Lung (tissue), 11 donors: ENCODE measurements at regions not wholly inside any gene's neighbourhood (a gene's known extent, or its start where the extent isn't known, plus 50 kb on each side); places are given as distances from the start of the nearest gene placed in this dataset.
"Not testable (repeated sequence)": the region's sequence is repeated elsewhere in the genome, so short reads cannot be mapped to it uniquely, and the experiment has no call there.

Experiments used
- ATAC-seq: fragments of 200-7000 bp; cut with Tn5 transposase; one replicate; pipeline ENCODE4 v1.9.1; 2020; ENCODE audit warnings: moderate number of reproducible peaks; ENCODE audit not compliant: insufficient read depth, low FRiP score
- DNase-seq, 3 donors: peaks; one replicate each; pipeline ENCODE4 v3.0.0-alpha.2; 2013 to 2017
- H3K27ac ChIP-seq, 2 donors: one replicate each; pipeline ENCODE4 v1.5.1; 2013; ENCODE audit warnings: mild to moderate bottlenecking in 2 of 2, moderate library complexity in 2 of 2, control low read depth in 1 of 2, inconsistent platforms in 1 of 2, low read depth in 1 of 2, low read length in 1 of 2
- H3K27me3 ChIP-seq, 3 donors: one replicate each; pipeline ENCODE4 v1.5.1; 2013; ENCODE audit warnings: low read length in 2 of 3; ENCODE audit not compliant: control insufficient read depth in 3 of 3, insufficient read depth in 3 of 3
- H3K36me3 ChIP-seq, 4 donors: one replicate each; pipeline ENCODE4 v1.5.1; 2013; ENCODE audit warnings: low read length in 4 of 4, mild to moderate bottlenecking in 1 of 4, moderate library complexity in 1 of 4; ENCODE audit not compliant: control insufficient read depth in 4 of 4, insufficient read depth in 4 of 4
- H3K4me1 ChIP-seq, 5 donors: one replicate each; pipeline ENCODE4 v1.5.1; 2013; ENCODE audit warnings: low read length in 5 of 5, mild to moderate bottlenecking in 2 of 5, moderate library complexity in 1 of 5; ENCODE audit not compliant: control insufficient read depth in 5 of 5, insufficient read depth in 5 of 5
- H3K4me3 ChIP-seq: one replicate; pipeline ENCODE4 v1.5.1; 2013; ENCODE audit warnings: mild to moderate bottlenecking, control low read depth, moderate library complexity
- H3K9ac ChIP-seq, 2 donors: one replicate each; pipeline ENCODE4 v1.5.1; 2013; ENCODE audit warnings: low read length in 2 of 2, control low read depth in 1 of 2; ENCODE audit not compliant: insufficient read depth in 1 of 2
- H3K9me3 ChIP-seq, 4 donors: one replicate each; pipeline ENCODE4 v1.5.1; 2013; ENCODE audit warnings: low read length in 3 of 4, mild to moderate bottlenecking in 1 of 4, moderate library complexity in 1 of 4; ENCODE audit not compliant: control insufficient read depth in 4 of 4, insufficient read depth in 3 of 4
- WGBS, 2 donors: extraction: QIAGEN DNeasy Blood & Tissue Kit; methylation state at CpG; one replicate each; pipeline ENCODE4 v1.1.7; 2013; 5-methylcytosine and 5-hydroxymethylcytosine counted together
- TF ChIP-seq, protein P1 (sequence below): IDR thresholded peaks from 2 replicates; pipeline ENCODE4 v1.5.1; 2012; ENCODE audit warnings: mild to moderate bottlenecking; ENCODE audit errors: control extremely low read depth, extremely low read depth
- donor health status: control.
- donor health status: control.
- donor health status: Bipolar disorder and iron deficiency.
- donor health status: healthy.
- donor health status: DM: yes; HTN: yes; CAD: no.

- Histone ChIP-seq H3K4me1 (no peaks in the 10 kb centered on the region), H3K36me3 (no peaks in the 10 kb centered on the region), H3K9me3 (peaks cover 0 to 4% (median 0%) of the 10 kb centered on the region in 4 donors), H3K27me3 (no peaks in the 10 kb centered on the region), H3K9ac (no peak overlapping the region), H3K4me3 (no peak overlapping the region), H3K27ac (no peak overlapping the region)
- ATAC-seq (no peak), DNase-seq (no peak)
- WGBS, 2 donors = 19 to 34% methylated on average over 1 of the region's 1 CpG
- TF ChIP-seq, protein P1, sequence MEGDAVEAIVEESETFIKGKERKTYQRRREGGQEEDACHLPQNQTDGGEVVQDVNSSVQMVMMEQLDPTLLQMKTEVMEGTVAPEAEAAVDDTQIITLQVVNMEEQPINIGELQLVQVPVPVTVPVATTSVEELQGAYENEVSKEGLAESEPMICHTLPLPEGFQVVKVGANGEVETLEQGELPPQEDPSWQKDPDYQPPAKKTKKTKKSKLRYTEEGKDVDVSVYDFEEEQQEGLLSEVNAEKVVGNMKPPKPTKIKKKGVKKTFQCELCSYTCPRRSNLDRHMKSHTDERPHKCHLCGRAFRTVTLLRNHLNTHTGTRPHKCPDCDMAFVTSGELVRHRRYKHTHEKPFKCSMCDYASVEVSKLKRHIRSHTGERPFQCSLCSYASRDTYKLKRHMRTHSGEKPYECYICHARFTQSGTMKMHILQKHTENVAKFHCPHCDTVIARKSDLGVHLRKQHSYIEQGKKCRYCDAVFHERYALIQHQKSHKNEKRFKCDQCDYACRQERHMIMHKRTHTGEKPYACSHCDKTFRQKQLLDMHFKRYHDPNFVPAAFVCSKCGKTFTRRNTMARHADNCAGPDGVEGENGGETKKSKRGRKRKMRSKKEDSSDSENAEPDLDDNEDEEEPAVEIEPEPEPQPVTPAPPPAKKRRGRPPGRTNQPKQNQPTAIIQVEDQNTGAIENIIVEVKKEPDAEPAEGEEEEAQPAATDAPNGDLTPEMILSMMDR = no peak
Measured at GRCh38 chr17:54373970-54374369, 526.7 kb upstream of the TOM1L1 start.

DNA sequence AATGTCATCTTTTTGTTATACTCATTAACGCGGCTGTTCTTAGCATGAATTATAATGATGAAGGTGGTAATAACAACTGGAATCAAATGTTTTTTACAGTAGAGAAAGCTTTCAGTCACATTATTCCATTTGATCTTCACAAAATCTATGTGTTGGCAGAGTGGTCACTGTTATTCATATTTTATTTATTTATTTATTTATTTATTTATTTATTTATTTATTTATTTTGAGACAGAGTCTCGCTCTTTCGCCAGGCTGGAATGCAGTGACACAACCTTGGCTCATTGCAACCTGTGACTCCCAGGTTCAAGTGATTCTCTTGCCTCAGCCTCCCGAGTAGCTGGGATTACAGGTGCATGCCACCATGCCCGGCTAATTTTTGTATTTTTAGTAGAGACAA, 524.2 kb upstream of the TOM1L1 start:
- not testable (repeated sequence) for H3K4me1 ChIP-seq, DNase-seq, H3K9ac ChIP-seq, ATAC-seq, H3K27ac ChIP-seq, H3K9me3 ChIP-seq, H3K4me3 ChIP-seq, H3K27me3 ChIP-seq, H3K36me3 ChIP-seq
- 94% methylated on average over 6 of the region's 6 CpGs for WGBS, 2 donors

- Histone ChIP-seq H3K4me3 (no peak overlapping the region), H3K9ac (no peak overlapping the region), H3K9me3 (peaks cover 0 to 2% (median 0%) of the 10 kb centered on the region in 4 donors), H3K36me3 (no peaks in the 10 kb centered on the region), H3K27me3 (no peaks in the 10 kb centered on the region), H3K27ac (no peak overlapping the region), H3K4me1 (no peaks in the 10 kb centered on the region)
- ATAC-seq (no peak), DNase-seq (no peak)
- 92 to 96% methylated on average over 3 of the region's 3 CpGs for WGBS, 2 donors
- TF ChIP-seq, protein P1 = no peak
Measured at GRCh38 chr17:54381482-54381881, 519.2 kb upstream of the TOM1L1 start.

GRCh38 chr17:54404259-54404658, 496.4 kb upstream of the TOM1L1 start:
- 52 to 63% methylated on average over 1 of the region's 1 CpG for WGBS, 2 donors
- no peak for ATAC-seq
- TF ChIP-seq, protein P1 = no peak

More at GRCh38 chr17:54404259-54404658, 496.4 kb upstream of the TOM1L1 start:
- no peak overlapping the region for H3K9ac ChIP-seq
- no peaks in the 10 kb centered on the region for H3K4me1 ChIP-seq
- no peak overlapping the region for H3K4me3 ChIP-seq
- no peak for DNase-seq
- no peaks in the 10 kb centered on the region for H3K9me3 ChIP-seq
- H3K27me3 ChIP-seq = no peaks in the 10 kb centered on the region
- no peak overlapping the region for H3K27ac ChIP-seq
- no peaks in the 10 kb centered on the region for H3K36me3 ChIP-seq
